ENCODE measurements at regions not wholly inside any gene's neighbourhood (a gene's known extent, or its start where the extent isn't known, plus 50 kb on each side); places are given as distances from the start of the nearest gene placed in this dataset.

DNA sequence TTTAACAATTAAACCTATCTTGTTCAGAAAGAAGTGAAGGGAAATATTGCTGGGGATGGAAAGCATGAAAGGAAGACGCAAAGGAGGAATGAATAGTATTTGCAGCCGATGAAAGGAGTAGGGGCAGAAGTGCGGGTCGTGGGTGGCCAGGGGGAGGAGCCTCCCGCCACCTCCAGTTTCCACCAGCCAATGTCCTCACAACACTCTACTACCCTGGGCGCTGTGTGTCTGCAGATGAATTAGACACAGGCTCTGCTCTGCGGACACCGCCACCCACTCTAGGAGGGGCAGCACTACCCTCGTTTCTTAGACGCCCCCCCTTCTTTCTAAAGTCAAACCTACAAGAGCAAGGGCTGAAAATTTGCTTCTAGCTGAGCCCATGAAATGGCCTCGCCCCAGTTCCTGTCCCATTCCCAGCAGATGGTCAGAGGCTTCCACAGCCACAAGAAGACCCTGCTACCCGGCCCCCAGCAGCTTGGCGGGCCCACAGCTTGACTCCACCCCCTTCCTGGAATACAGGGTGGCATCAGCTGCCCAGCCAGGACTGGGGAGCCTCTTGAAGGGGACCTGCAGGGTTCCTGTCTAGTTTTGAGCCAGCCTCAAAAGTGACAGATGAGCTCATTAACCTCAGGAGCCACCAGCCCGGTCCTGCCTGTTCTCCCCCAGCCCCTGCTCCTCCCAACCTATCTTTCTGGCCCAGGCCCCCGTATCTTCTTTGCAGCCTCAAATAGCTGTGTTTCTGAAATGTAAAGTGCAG lies 268.1 kb downstream of the BUD13 start:
- no peak for DNase-seq (ENCODE audit: extremely low read depth, low read depth)
- TF ChIP-seq, protein P1, sequence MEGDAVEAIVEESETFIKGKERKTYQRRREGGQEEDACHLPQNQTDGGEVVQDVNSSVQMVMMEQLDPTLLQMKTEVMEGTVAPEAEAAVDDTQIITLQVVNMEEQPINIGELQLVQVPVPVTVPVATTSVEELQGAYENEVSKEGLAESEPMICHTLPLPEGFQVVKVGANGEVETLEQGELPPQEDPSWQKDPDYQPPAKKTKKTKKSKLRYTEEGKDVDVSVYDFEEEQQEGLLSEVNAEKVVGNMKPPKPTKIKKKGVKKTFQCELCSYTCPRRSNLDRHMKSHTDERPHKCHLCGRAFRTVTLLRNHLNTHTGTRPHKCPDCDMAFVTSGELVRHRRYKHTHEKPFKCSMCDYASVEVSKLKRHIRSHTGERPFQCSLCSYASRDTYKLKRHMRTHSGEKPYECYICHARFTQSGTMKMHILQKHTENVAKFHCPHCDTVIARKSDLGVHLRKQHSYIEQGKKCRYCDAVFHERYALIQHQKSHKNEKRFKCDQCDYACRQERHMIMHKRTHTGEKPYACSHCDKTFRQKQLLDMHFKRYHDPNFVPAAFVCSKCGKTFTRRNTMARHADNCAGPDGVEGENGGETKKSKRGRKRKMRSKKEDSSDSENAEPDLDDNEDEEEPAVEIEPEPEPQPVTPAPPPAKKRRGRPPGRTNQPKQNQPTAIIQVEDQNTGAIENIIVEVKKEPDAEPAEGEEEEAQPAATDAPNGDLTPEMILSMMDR (IDR thresholded peaks at IDR 0.05; ENCODE audit: low read depth, low read length, missing control alignments), result no peak
- no peak overlapping the region for H3K4me3 ChIP-seq (replicated peaks; ENCODE audit: low read depth, low read length)

DNA sequence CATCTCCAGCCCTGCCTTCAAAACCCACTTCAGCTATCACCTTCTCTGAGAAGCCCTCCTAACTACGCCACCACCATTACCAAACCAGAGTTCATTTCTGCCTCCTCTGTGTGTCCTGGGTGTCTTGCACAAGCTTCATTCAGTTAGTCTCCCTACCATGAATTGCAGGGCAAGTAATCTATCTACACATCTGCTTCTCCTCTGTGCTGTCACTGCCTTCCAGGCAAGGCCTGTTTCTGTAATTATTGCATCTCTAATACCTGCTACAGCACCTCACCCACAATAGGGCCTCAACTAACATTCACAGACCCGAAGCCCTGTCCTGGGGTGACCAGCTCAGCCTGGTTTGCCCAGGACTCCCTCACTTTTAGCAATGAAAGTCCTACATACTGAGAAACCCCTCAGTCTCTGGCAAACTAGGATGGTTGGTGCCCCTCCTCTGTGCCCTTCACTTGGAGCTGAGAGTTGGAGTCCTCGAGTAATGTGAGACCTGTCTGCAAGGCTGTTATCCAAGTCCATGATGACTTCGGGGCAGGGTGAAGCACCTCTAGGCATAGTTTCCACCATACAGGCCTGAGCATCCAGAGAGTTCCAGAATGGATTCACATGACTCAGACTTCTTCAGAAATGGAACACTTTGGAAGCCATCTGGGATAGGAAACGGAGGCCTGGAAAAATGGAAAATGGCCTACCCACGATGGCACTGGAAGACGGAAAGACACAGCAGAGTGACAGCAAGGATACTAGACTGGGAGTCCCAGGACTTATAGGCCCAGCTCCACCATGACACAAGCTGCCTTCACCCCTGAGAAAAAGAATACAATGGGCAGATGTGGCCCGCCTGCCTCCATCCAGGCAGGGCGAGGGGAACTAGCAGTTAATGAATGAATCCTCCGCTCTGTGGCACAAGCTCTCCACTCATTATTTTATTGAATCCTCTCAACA lies 269.3 kb downstream of the BUD13 start:
- no peak overlapping the region for H3K4me3 ChIP-seq (replicated peaks; ENCODE audit: low read depth, low read length)
- no peak for DNase-seq (ENCODE audit: extremely low read depth, low read depth)
- TF ChIP-seq, protein P1 (IDR thresholded peaks at IDR 0.05; ENCODE audit: low read depth, low read length, missing control alignments), result no peak

DNA sequence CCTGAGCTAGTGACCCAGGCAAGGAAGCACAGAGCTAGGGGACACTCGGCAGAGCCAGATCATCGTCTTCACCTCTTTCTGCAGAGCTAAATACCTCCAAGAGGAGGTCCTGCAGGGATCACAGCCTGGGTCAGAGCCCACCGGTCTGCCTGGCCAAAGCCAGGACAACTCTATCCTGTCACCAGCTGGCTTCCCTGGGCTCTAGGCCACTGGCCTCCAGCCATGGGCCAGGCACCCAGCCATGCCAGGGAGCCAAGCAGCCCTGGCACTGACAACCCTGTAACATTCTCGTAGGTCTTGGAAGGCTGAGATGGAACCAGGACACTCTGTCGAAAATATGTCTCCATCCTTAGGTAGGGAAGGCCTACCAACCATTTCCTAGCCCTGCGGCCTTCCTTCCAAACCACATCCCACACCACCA lies 270.1 kb downstream of the BUD13 start:
- TF ChIP-seq, protein P1 (IDR thresholded peaks at IDR 0.05; ENCODE audit: low read depth, low read length, missing control alignments), result no peak
- no peak overlapping the region for H3K4me3 ChIP-seq (replicated peaks; ENCODE audit: low read depth, low read length)
- no peak for DNase-seq (ENCODE audit: extremely low read depth, low read depth)

DNA sequence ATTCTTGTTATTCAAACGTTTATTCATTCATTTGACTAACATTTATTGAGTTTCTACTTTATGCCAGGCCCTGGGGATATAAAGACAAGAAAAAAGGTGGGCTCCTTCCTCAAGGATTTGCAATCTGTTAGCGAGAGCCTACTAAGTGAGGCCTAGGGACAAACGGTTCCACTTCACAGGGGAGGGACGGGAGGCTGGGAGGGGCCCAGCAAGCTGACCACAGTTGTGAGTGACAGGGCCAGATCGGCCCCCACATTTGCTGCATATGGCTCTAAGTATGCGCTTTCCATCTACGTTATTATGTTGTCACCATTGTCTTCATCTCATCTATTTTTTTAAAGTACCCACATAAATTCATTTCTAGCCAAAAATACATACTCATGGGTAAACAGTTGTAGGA lies 271.1 kb downstream of the BUD13 start:
- DNase-seq (ENCODE audit: extremely low read depth, low read depth), result no peak
- no peak overlapping the region for H3K4me3 ChIP-seq (replicated peaks; ENCODE audit: low read depth, low read length)
- TF ChIP-seq, protein P1 (IDR thresholded peaks at IDR 0.05; ENCODE audit: low read depth, low read length, missing control alignments), result no peak

DNA sequence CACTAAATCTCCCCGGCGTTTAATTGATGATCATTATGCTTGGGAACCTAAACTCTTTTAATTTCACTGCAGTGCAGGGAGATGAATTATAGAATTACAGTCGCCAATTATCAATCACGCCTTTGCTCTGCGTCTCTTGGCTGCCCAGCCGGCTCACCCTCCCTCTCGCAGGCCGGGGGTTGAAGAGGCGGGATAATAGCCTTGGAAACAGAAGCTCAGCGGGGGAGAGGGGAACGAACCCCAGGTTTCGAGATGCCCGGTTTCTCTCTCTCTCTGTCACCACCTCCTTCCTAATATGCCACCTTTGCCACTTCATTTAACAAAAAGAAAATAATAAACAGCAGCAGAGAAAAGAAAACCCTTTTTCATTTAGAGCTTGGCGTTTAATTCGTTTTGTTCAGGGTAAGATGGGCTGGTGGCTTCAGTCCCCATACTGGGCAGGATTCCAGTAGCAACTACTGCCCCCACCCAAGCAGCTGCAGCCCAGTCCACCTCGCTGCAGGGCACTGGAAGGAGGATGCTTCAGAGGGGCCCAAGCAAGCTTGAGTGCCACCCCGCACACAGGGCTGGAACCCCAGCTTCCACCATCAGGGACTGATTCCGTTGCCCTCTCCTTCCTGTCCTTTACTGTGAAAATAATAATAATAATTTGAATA lies 271.7 kb downstream of the BUD13 start:
- TF ChIP-seq, protein P1 (IDR thresholded peaks at IDR 0.05; ENCODE audit: low read depth, low read length, missing control alignments), result no peak
- no peak for DNase-seq (ENCODE audit: extremely low read depth, low read depth)
- no peak overlapping the region for H3K4me3 ChIP-seq (replicated peaks; ENCODE audit: low read depth, low read length)

DNA sequence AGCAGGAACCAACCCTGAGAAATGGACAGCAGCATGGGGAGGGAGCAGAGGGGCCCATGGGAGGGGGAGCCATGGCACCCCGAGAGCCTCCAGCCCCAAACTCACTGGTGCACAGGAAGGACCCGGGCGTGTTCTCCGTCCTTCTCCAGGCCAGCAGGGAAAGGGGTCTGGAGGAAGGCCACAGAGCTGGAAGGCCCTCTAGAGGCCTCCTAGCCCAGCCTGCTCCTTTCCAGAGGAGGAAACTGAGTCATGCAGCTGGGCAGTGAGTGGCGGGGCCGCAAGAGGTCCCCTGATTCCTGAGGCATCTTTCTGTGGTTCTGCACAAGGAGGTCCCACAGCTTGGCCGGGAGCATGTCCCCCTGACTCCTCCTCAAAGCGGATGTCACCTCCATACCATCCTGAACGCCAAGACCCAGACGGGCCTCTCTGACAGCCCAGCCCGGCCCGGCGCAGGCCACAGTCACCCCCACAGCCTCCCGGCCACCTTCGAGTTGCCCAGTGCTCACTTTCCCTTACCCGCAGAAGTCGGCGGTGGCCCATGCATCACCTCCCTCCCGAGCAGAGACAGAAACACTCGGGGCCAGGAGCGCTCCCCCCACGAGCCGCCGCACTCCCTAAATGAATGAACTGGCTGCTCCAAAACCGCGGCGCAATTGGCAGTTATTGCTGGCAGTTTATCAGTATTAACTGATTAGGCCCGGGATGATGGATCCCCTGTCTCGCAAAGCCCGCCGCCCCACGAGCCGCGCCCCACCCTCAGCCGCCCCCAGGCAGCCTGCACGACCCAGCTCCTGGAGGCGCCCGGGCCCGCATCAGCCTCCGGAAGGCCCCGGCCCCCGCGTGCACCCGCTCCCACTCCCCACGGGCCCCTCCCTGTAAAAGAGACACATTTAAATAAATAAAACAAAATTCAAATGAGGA lies 272.5 kb downstream of the BUD13 start:
- H3K4me3 ChIP-seq (replicated peaks; ENCODE audit: low read depth, low read length), result no peak overlapping the region
- DNase-seq (ENCODE audit: extremely low read depth, low read depth), result no peak
- TF ChIP-seq, protein P1 (IDR thresholded peaks at IDR 0.05; ENCODE audit: low read depth, low read length, missing control alignments), result no peak
